NOMO-1 (cell line): ENCODE measurements at regions not wholly inside any gene's neighbourhood (a gene's known extent, or its start where the extent isn't known, plus 50 kb on each side); places are given as distances from the start of the nearest gene placed in this dataset.
"Not testable (repeated sequence)": the region's sequence is repeated elsewhere in the genome, so short reads cannot be mapped to it uniquely, and the experiment has no call there.

Experiments
- DNase-seq, 2 experiments: peaks; one replicate each; lab custom pipeline; 2025; ENCODE audit not compliant: unreplicated experiment in 2 of 2; lab: John Stamatoyannopoulos, UW

GRCh38 chr2:242089213-242089549 lies 219.7 kb downstream of the RTP5 start:
- DNase-seq = not testable (repeated sequence)

- DNase-seq = not testable (repeated sequence)
These were observed 227.7 kb downstream of the RTP5 start for GRCh38 chr2:242097278-242097677.

GRCh38 chr2:242098034-242098433 lies 228.5 kb downstream of the RTP5 start:
- DNase-seq = no peak

- peak; percentile 74 to 93 for DNase-seq
These were observed 229.1 kb downstream of the RTP5 start for GRCh38 chr2:242098445-242099128.

- DNase-seq = not testable (repeated sequence)
These were observed 233.6 kb downstream of the RTP5 start for GRCh38 chr2:242103093-242103492.

GRCh38 chr2:242104202-242104956 lies 234.8 kb downstream of the RTP5 start:
- not testable (repeated sequence) for DNase-seq

- not testable (repeated sequence) for DNase-seq
These were observed 237.5 kb downstream of the RTP5 start for GRCh38 chr2:242107065-242107464.

- DNase-seq = not testable (repeated sequence)
These were observed 239.4 kb downstream of the RTP5 start for GRCh38 chr2:242108797-242109500.

GRCh38 chr2:242109819-242110218 lies 240.3 kb downstream of the RTP5 start:
- not testable (repeated sequence) for DNase-seq

GRCh38 chr2:242111954-242112353 lies 242.4 kb downstream of the RTP5 start:
- DNase-seq = not testable (repeated sequence)

GRCh38 chr2:242113492-242113891 lies 244.0 kb downstream of the RTP5 start:
- DNase-seq = not testable (repeated sequence)

GRCh38 chr2:242116676-242117075 lies 247.1 kb downstream of the RTP5 start:
- DNase-seq = not testable (repeated sequence)

- not testable (repeated sequence) for DNase-seq
These were observed 247.8 kb downstream of the RTP5 start for GRCh38 chr2:242117305-242117704.

GRCh38 chr2:242119682-242120081 lies 250.2 kb downstream of the RTP5 start:
- not testable (repeated sequence) for DNase-seq

GRCh38 chr2:242130682-242131081 lies 261.2 kb downstream of the RTP5 start:
- not testable (repeated sequence) for DNase-seq

- DNase-seq = not testable (repeated sequence)
These were observed 290.4 kb downstream of the RTP5 start for GRCh38 chr2:242159921-242160320.

GRCh38 chr2:242165115-242165514 lies 295.6 kb downstream of the RTP5 start:
- not testable (repeated sequence) for DNase-seq

GRCh38 chr2:242171290-242171689 lies 301.8 kb downstream of the RTP5 start:
- DNase-seq = not testable (repeated sequence)
